ENCODE measurements at regions not wholly inside any gene's neighbourhood (a gene's known extent, or its start where the extent isn't known, plus 50 kb on each side); places are given as distances from the start of the nearest gene placed in this dataset.

DNA sequence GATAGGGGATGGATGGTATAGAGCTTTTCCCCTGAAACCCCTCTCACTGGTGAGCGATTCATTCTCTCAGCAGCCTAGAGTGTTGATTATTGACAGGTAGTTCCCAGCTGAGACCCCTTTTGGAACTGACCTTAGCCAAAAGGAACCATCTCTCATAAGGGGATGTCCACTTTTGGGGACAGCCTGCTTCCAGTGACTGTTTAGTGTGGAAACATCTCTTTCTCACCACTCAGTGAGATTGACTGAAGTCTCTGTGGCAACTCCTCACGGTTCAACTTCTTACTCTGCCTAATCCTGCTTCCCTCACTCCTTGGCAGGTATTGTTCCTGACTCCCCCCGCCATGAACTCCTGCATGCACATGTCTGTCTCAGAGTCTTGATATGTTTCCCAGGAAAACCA lies 529.2 kb upstream of the ATP2B1 start:
- Histone ChIP-seq H3K27me3 (ENCODE audit: insufficient read depth in 3 of 3, low read length in 2 of 3) (no peaks in the 10 kb centered on the region), H3K4me3 (no peak overlapping the region), H3K4me1 (no peaks in the 10 kb centered on the region), H3K9me3 (no peaks in the 10 kb centered on the region), H3K27ac (no peak overlapping the region), H3K36me3 (ENCODE audit: insufficient read depth in 1 of 2, low read depth in 1 of 2) (no peaks in the 10 kb centered on the region)
- 83 to 87% (median 86%) methylated on average over 3 of the region's 3 CpGs for WGBS, 3 donors
- DNase-seq (no peak), ATAC-seq (no peak)
- TF ChIP-seq, protein P1, sequence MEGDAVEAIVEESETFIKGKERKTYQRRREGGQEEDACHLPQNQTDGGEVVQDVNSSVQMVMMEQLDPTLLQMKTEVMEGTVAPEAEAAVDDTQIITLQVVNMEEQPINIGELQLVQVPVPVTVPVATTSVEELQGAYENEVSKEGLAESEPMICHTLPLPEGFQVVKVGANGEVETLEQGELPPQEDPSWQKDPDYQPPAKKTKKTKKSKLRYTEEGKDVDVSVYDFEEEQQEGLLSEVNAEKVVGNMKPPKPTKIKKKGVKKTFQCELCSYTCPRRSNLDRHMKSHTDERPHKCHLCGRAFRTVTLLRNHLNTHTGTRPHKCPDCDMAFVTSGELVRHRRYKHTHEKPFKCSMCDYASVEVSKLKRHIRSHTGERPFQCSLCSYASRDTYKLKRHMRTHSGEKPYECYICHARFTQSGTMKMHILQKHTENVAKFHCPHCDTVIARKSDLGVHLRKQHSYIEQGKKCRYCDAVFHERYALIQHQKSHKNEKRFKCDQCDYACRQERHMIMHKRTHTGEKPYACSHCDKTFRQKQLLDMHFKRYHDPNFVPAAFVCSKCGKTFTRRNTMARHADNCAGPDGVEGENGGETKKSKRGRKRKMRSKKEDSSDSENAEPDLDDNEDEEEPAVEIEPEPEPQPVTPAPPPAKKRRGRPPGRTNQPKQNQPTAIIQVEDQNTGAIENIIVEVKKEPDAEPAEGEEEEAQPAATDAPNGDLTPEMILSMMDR (IDR thresholded peaks at IDR 0.05) = no peak
- intact Hi-C loops (cut with DNase I) = no loop called here

DNA sequence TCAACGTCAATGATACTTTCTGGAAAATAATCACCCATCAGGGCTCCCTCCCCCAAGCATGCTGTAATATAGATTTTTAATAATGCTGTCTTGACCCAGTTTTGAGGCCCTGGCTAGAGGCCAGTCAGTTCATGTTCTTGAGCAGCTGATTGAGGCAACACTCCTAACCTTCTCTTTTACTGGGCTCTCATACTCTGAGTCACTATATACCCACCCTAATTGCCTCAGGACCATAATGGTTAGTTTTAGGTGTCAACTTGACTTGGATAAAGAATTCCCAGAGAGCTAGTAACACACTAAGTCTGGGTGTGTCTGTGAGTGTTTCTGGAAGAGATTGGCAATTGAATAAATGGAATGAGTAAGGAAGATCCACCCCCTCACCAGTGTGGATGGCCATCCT lies 527.0 kb upstream of the ATP2B1 start:
- Histone ChIP-seq H3K27me3 (ENCODE audit: insufficient read depth in 3 of 3, low read length in 2 of 3) (no peaks in the 10 kb centered on the region), H3K4me3 (no peak overlapping the region), H3K36me3 (ENCODE audit: insufficient read depth in 1 of 2, low read depth in 1 of 2) (no peaks in the 10 kb centered on the region), H3K9me3 (no peaks in the 10 kb centered on the region), H3K27ac (no peak overlapping the region), H3K4me1 (no peaks in the 10 kb centered on the region)
- DNase-seq (no peak), ATAC-seq (peak in 1 of 4 donors; percentile 59)
- intact Hi-C loops (cut with DNase I) = no loop called here
- TF ChIP-seq, protein P1 (IDR thresholded peaks at IDR 0.05) = no peak
- 78 to 87% (median 79%) methylated on average over 1 of the region's 1 CpG for WGBS, 3 donors

DNA sequence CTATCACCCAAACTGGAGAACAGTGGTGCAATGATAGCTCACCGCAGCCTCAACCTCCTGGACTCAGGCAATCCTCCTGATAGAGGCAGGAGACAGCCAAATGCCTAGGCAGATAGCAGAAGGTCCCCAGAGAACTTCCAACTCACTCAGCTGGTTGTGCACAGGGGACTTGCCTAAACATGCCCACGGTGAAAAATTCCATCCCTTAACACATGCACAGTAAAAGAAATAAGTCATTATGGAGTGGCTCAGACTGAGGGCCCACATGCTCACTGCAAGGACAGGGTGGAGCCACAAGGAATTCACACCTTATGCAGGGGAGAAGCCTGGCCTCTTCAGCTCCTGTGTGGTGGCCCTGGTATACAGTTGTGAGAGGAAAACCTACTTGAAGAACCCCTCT lies 525.8 kb upstream of the ATP2B1 start:
- Histone ChIP-seq H3K27me3 (ENCODE audit: insufficient read depth in 3 of 3, low read length in 2 of 3) (no peaks in the 10 kb centered on the region), H3K36me3 (ENCODE audit: insufficient read depth in 1 of 2, low read depth in 1 of 2) (no peaks in the 10 kb centered on the region), H3K4me1 (no peaks in the 10 kb centered on the region), H3K4me3 (no peak overlapping the region), H3K9me3 (no peaks in the 10 kb centered on the region), H3K27ac (no peak overlapping the region)
- DNase-seq (no peak), ATAC-seq (no peak)
- intact Hi-C loops (cut with DNase I) = no loop called here
- WGBS, 3 donors = 65 to 82% (median 78%) methylated on average over 2 of the region's 2 CpGs
- TF ChIP-seq, protein P1 (IDR thresholded peaks at IDR 0.05) = no peak

DNA sequence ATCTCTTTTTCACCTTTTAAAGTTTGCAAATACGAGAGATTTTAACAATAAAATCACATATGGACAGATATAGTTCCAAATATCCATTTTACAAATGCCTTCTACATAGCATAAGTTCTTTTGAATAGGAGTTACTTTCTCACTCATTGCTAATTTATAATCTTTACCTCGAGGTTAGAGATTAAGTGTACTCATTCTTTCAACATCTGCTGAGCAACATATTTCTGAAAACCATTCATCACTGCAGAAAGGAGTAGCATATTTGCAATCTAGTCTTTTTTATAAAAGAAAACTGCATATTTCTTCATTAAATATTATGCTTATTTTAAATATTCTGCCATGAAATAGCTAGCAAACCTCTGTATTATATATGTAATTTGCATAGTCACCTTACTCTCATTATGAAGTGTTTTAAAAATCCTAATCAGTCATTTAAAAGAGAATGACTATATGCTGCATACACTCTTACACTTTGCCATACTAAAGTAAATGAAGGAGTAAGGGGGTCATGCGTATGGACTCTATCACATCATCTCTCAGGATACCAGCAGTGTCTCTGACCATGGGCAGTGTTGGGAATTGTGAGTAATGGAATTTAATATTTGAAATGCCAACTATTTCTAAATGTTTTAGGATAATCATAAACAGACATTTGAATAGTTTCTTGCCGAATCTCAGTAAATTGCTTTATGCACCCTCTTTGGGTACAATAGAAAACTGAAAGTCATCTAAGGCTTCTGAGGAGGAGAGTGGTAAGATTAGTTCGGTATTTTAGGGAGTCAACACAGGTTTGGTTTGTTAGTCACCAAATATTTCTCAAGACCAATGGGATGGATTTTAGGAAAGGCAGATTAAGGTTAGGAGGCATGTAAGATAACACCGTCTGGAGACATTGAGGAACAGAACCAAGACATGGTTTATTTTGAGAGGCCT lies 524.8 kb upstream of the ATP2B1 start:
- intact Hi-C loops (cut with DNase I) = no loop called here
- DNase-seq (no peak), ATAC-seq (no peak)
- Histone ChIP-seq H3K4me3 (no peak overlapping the region), H3K9me3 (no peaks in the 10 kb centered on the region), H3K27me3 (ENCODE audit: insufficient read depth in 3 of 3, low read length in 2 of 3) (no peaks in the 10 kb centered on the region), H3K4me1 (no peaks in the 10 kb centered on the region), H3K27ac (no peak overlapping the region), H3K36me3 (ENCODE audit: insufficient read depth in 1 of 2, low read depth in 1 of 2) (no peaks in the 10 kb centered on the region)
- WGBS, 3 donors = 78 to 82% (median 80%) methylated on average over 6 of the region's 6 CpGs
- TF ChIP-seq, protein P1 (IDR thresholded peaks at IDR 0.05) = no peak

Data from psoas muscle (tissue), 7 donors.